ENCODE measurements at regions not wholly inside any gene's neighbourhood (a gene's known extent, or its start where the extent isn't known, plus 50 kb on each side); places are given as distances from the start of the nearest gene placed in this dataset.

- DNase-seq (ENCODE audit: low spot score): no peak
Observed at GRCh38 chr17:68660302-68660701, 59.1 kb upstream of the FAM20A start.

DNA sequence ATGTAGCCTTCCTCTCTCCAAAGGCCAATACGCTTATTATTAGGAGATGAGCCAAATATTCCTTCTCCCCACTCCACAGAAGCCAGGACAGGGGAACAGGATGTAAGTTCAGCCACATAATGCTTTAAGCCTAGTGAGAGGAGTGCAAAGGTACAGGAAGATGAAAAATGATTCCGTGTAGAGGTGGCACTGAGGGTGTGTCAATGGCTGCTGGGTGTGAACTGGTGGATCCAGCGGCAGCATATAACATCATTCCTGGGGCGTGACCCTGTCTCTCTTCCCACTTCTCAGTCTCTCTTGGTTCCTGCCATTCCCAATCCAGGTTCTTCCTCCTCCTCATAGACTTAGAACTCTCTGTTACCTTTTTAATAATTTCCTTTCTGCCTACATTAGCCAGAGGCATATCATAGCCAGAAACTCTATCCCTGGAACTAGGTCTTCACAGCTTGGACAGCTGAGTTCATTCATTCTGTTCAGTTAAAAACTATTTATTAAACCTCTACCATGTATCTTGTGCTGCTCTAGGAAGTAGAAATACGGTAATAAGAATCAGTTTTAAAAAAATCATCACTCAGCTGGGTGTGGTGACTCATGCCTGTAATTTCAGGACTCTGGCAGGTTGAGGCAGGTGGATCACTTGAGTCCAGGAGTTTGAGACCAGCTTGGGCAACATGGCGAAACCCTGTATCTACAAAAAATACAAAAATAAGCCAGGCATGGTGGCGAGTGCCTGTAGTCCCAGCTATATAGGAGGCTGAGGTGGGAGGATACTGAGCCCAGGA, 58.0 kb upstream of the FAM20A start:
- DNase-seq (ENCODE audit: low spot score): no peak

DNA sequence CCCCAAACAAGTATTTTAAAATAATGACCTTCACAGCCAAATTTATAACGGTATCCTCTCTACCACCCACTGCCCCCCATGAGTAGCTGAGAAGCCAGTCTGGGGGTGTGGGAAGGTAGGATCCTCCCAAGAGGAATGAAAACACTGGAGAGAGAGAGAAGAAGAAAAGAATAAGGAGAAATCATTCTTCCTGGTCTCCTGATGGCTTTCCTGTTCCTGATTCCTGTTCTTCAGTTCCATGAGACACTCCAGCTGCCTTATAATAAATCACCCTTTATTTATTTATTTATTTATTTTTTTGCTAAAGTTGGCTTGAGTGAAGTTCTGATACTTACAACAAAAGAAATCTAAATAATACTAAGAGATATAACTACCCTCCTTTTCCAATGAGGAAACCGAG, 56.4 kb upstream of the FAM20A start:
- no peak for DNase-seq (ENCODE audit: low spot score)

- no peak for DNase-seq (ENCODE audit: low spot score)
Observed at GRCh38 chr17:68657166-68657565, 56.0 kb upstream of the FAM20A start.

GRCh38 chr17:68656666-68657065, 55.5 kb upstream of the FAM20A start:
- no peak for DNase-seq (ENCODE audit: low spot score)

Data from hematopoietic multipotent progenitor cell treated with erythropoietin and hydrocortisone succinate and interleukin-3 and kit ligand, for 15 days (in vitro differentiated cells).